Right atrium auricular region (tissue), 2 donors: ENCODE measurements at regions not wholly inside any gene's neighbourhood (a gene's known extent, or its start where the extent isn't known, plus 50 kb on each side); places are given as distances from the start of the nearest gene placed in this dataset.

Experiments used
- DNase-seq: peaks from one replicate; pipeline ENCODE4 v3.0.0-alpha.2; 2019; ENCODE audit warnings: low spot score
- H3K27ac ChIP-seq, 2 donors: fragments of 200-600 bp; sonication (generic); 1 replicate in 1 of 2; 2 replicates in 1 of 2; pipeline ENCODE4 v1.5.1; 2016 to 2019
- H3K27me3 ChIP-seq, 2 donors: fragments of 200-600 bp; sonication (generic); one replicate each; pipeline versions ENCODE4 v1.5.1 to v1.6.0; 2017 to 2019
- H3K36me3 ChIP-seq: fragments of 200-600 bp; sonication (generic); one replicate; pipeline ENCODE4 v1.5.1; 2016
- H3K4me1 ChIP-seq, 2 donors: fragments of 200-600 bp; sonication (generic); one replicate each; pipeline versions ENCODE4 v1.5.1 to v1.6.0; 2017 to 2019
- H3K4me3 ChIP-seq, 2 donors: fragments of 200-600 bp; sonication (generic); 1 replicate in 1 of 2; 2 replicates in 1 of 2; pipeline ENCODE4 v1.5.1; 2017 to 2019; ENCODE audit warnings: mild to moderate bottlenecking in 1 of 2, moderate library complexity in 1 of 2
- H3K9me3 ChIP-seq, 2 donors: fragments of 200-600 bp; sonication (generic); one replicate each; pipeline ENCODE4 v1.5.1; 2019
- CTCF ChIP-seq, 2 donors: fragments of 200-600 bp; sonication (generic); IDR thresholded peaks; one replicate each; pipeline ENCODE4 v1.5.1; 2019; ENCODE audit warnings: antibody characterized with exemption in 2 of 2

GRCh38 chrX:55326985-55327384 lies 62.3 kb upstream of the PAGE3 start:
- Histone ChIP-seq H3K9me3 (peaks cover 0 to 12% of the 10 kb centered on the region in 2 donors), H3K4me3 (no peak overlapping the region), H3K36me3 (no peaks in the 10 kb centered on the region), H3K27ac (peak overlapping the region in 1 of 2 donors; percentile 35), H3K4me1 (no peaks in the 10 kb centered on the region), H3K27me3 (no peaks in the 10 kb centered on the region)
- DNase-seq, result no peak
- no peak for TF ChIP-seq CTCF (IDR thresholded peaks at IDR 0.05)

- no peaks in the 10 kb centered on the region for H3K9me3 ChIP-seq
- no peak overlapping the region for H3K4me3 ChIP-seq
- no peak for TF ChIP-seq CTCF (IDR thresholded peaks at IDR 0.05)
- H3K27ac ChIP-seq, result no peak overlapping the region
- H3K27me3 ChIP-seq, result no peaks in the 10 kb centered on the region
- no peak for DNase-seq
- H3K36me3 ChIP-seq, result no peaks in the 10 kb centered on the region
- H3K4me1 ChIP-seq, result no peaks in the 10 kb centered on the region
Observed at GRCh38 chrX:55335296-55335695, 70.6 kb upstream of the PAGE3 start.

GRCh38 chrX:55336176-55336575 lies 71.5 kb upstream of the PAGE3 start:
- H3K9me3 ChIP-seq, result no peaks in the 10 kb centered on the region
- H3K36me3 ChIP-seq, result no peaks in the 10 kb centered on the region
- no peaks in the 10 kb centered on the region for H3K27me3 ChIP-seq
- DNase-seq, result no peak
- no peak overlapping the region for H3K27ac ChIP-seq
- TF ChIP-seq CTCF (IDR thresholded peaks at IDR 0.05), result no peak
- no peaks in the 10 kb centered on the region for H3K4me1 ChIP-seq
- no peak overlapping the region for H3K4me3 ChIP-seq

GRCh38 chrX:55340896-55341433 lies 76.2 kb upstream of the PAGE3 start:
- no peaks in the 10 kb centered on the region for H3K4me1 ChIP-seq
- H3K27me3 ChIP-seq, result no peaks in the 10 kb centered on the region
- DNase-seq, result no peak
- no peak overlapping the region for H3K4me3 ChIP-seq
- H3K9me3 ChIP-seq, result no peaks in the 10 kb centered on the region
- no peaks in the 10 kb centered on the region for H3K36me3 ChIP-seq
- no peak for TF ChIP-seq CTCF (IDR thresholded peaks at IDR 0.05)
- no peak overlapping the region for H3K27ac ChIP-seq

- no peak for DNase-seq
- H3K27me3 ChIP-seq, result no peaks in the 10 kb centered on the region
- H3K9me3 ChIP-seq, result no peaks in the 10 kb centered on the region
- H3K36me3 ChIP-seq, result no peaks in the 10 kb centered on the region
- TF ChIP-seq CTCF (IDR thresholded peaks at IDR 0.05), result peak in 1 of 2 donors; percentile 65
- H3K27ac ChIP-seq, result no peak overlapping the region
- no peak overlapping the region for H3K4me3 ChIP-seq
- no peaks in the 10 kb centered on the region for H3K4me1 ChIP-seq
Observed at GRCh38 chrX:55342533-55343501, 78.1 kb upstream of the PAGE3 start.
